ENCODE measurements at regions not wholly inside any gene's neighbourhood (a gene's known extent, or its start where the extent isn't known, plus 50 kb on each side); places are given as distances from the start of the nearest gene placed in this dataset.
A peak's percentile ranks its signal among the peaks of the same experiment; 100 is the strongest.

DNA sequence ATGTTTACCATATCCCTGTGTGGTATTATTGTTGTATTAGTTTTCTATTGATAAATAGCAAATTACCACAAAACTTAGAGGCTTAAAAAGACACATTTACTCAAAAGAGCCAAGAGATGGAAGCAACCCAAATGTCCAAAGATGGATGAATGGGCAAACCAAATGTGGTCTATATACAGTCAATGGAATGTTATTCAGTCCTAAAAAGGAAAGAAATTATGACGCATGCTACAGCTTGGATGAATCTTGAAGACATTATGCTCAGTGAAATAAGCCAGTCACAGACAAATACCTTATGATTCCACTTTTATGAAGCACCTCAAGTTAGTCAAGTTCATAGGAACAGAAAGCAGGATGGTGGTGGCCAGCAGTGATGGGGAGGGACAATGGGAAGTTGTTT, 144.7 kb downstream of the QDPR start:
- no peaks in the 10 kb centered on the region for H3K4me1 ChIP-seq
- no peaks in the 10 kb centered on the region for H3K36me3 ChIP-seq
- no peaks in the 10 kb centered on the region for H3K27me3 ChIP-seq
- H3K27ac ChIP-seq: no peak overlapping the region
- H3K9me3 ChIP-seq (replicated peaks): no peaks in the 10 kb centered on the region
- DNase-seq: no peak
- H3K4me3 ChIP-seq: no peak overlapping the region

DNA sequence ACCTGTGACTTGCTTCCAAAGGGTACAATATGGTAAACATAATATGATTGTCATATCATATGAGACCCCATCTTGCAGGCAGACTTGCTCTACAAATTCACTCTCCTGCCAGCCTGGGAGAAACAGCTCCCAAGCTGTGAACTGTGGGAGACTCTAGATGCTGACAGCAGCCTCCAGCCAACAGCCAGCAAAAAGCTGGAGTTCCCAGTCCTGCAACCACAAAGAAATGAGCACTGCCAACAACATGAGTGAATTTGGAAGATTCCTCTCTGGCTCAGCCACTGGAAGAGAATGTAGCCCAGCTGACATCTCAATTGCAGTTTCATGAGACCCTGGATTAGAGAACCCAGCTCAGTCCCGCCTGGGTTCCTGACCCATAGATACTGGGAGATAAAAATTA, 145.4 kb downstream of the QDPR start:
- no peak overlapping the region for H3K27ac ChIP-seq
- no peak for DNase-seq
- no peaks in the 10 kb centered on the region for H3K36me3 ChIP-seq
- H3K4me1 ChIP-seq: no peaks in the 10 kb centered on the region
- no peak overlapping the region for H3K4me3 ChIP-seq
- no peaks in the 10 kb centered on the region for H3K9me3 ChIP-seq (replicated peaks)
- H3K27me3 ChIP-seq: no peaks in the 10 kb centered on the region

DNA sequence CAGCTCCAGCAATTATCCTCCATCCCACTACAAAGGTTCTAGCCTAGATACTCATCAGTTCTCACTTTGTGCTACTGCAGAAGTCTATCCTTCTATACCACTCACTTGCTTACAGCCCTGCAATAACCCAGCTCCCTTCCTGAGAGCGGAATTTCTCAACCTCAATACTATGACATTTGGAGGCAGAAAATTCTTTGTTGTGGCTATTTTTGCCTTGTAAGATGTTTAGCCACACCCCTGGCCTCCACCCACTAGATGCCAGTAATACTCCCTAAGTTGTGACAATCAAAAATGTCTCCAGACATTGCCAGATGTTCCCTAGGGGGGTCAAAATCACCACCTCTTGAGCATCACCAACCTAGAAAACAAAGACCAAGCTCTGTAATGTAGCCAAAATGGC, 149.5 kb downstream of the QDPR start:
- Histone ChIP-seq H3K9me3 (replicated peaks) (no peaks in the 10 kb centered on the region), H3K4me3 (no peak overlapping the region), H3K4me1 (no peaks in the 10 kb centered on the region), H3K27ac (no peak overlapping the region), H3K27me3 (no peaks in the 10 kb centered on the region), H3K36me3 (no peaks in the 10 kb centered on the region)
- no peak for DNase-seq

DNA sequence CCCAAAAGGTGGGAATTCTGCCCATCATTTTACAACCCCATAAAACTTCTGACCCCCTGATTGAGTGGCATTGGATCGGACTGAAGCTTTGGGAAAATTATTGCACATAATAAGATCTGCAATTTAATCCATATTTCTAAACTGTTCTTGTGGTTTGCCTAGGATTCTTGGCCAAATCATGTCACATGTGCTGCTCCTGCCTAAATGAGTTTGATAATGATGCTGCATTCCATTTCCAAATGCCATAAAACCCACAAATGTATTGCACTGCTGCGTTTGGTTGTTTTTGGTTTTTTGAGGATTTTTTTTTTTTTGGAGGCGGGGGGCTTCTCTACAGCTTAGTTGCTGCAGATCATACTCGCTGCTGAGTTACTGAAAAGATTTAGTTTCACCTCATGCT, 153.6 kb downstream of the QDPR start:
- Histone ChIP-seq H3K4me1 (no peaks in the 10 kb centered on the region), H3K36me3 (no peaks in the 10 kb centered on the region), H3K9me3 (replicated peaks) (no peaks in the 10 kb centered on the region), H3K4me3 (no peak overlapping the region), H3K27me3 (no peaks in the 10 kb centered on the region), H3K27ac (no peak overlapping the region)
- DNase-seq: no peak

DNA sequence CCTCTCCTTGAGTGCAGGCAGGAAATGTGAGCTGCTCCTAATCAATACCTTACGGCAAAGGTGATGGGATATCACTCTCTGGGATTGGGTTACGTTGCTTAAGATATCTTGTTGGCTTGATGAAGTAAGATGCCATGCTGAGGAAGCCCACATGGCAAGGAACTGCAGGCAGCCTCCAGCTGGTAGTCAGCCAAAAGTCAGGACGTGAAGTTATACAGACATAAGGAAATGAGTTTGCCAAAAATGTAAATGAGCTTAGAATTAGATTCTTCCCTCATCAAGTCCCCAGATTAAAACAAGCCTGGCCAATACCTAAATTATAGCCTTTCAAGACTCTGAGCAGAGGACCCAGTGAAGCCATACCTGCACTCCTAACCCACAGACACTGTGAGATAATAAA, 155.0 kb downstream of the QDPR start:
- no peak for DNase-seq
- Histone ChIP-seq H3K9me3 (replicated peaks) (no peaks in the 10 kb centered on the region), H3K4me3 (no peak overlapping the region), H3K27me3 (no peaks in the 10 kb centered on the region), H3K4me1 (no peaks in the 10 kb centered on the region), H3K36me3 (no peaks in the 10 kb centered on the region), H3K27ac (no peak overlapping the region)

DNA sequence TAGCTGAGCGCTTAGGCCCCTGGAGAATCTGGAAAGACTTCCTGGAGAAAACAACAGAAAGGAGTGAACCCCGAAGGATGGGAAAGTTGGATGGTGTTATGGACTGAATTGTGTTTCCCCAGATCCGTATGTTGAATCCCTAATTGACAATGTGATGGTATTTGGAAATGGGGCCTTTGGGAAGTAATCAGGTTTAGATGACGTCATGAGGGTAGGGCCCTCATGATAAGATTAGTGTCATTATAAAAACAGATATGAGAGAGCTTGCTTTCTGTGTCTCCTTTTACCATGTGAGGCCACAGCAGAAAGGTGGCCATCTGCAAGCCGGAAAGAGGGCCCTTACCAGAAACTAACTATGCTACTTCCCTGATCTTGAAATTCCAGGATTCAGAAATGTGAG, 159.5 kb downstream of the QDPR start:
- Histone ChIP-seq H3K4me1 (no peaks in the 10 kb centered on the region), H3K27ac (no peak overlapping the region), H3K27me3 (no peaks in the 10 kb centered on the region), H3K4me3 (no peak overlapping the region), H3K9me3 (replicated peaks) (no peaks in the 10 kb centered on the region), H3K36me3 (no peaks in the 10 kb centered on the region)
- DNase-seq: no peak

DNA sequence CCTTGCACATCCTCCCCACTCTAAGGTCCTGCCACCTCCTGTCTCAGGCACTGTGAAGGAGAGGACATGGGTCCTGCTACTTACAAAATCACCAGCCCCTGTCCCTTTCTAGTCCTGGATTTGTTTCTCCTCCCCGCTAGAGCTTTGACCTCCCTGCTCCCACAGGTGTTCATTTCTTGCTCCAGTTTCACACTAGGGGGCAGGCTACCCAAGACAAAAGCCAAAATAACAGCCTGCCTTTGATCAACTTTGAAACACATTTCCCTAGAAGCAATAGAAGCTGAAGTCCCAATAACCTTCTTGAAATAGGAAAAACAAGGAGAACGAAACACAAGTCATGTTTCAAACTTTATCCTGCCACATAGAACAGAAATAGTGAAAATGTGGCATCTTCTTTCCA, 164.4 kb downstream of the QDPR start:
- no peaks in the 10 kb centered on the region; the same call in 1 of the 2 replicates for H3K27me3 ChIP-seq
- DNase-seq: peak; percentile 6 to 50
- H3K4me3 ChIP-seq: no peak overlapping the region
- H3K27ac ChIP-seq: no peak overlapping the region
- no peaks in the 10 kb centered on the region for H3K4me1 ChIP-seq
- no peaks in the 10 kb centered on the region for H3K36me3 ChIP-seq
- H3K9me3 ChIP-seq (replicated peaks): no peaks in the 10 kb centered on the region

DNA sequence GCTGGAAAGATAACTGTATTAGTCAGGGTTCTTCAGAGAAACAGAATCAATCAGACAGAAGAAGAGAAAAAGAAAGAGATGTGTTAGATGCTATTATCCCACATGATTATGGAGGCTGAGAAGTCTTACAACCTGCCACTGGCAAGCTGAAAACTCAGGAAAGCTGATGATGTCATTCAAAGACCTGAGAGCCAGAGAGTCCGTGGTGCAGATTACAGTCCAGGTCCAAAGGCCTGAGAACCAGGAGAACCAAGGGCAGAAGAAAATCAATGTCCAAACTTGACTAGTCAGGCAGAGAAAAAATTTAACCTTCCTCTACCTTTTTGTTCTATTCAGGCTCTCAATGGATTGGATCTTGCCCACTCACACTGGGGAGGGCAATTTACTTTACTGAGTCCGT, 172.5 kb downstream of the QDPR start:
- no peak overlapping the region for H3K4me3 ChIP-seq

DNA sequence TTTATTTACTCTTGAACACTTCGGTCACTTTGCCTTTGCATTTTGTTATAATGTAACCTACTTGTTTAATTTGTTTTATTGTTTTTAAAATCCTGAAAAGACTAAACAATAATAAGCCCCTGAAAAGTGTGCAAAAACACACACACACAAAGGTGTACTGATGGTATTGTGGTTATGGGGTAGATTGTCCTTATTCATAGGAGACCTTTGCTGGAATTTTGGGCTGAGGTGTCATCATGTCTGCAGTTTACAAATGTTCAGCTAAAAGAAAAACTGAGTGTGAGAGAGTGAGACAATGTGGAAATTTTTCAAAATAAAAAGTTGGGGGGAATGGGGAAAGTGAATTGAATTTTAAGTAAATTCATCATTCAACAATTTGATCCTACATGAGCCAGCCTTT, 174.9 kb downstream of the QDPR start:
- H3K4me1 ChIP-seq: no peaks in the 10 kb centered on the region

More for the DNA sequence above, 172.5 kb downstream of the QDPR start:
- H3K27me3 ChIP-seq: peaks cover 12% of the 10 kb centered on the region; the same call in 1 of the 2 replicates
- no peaks in the 10 kb centered on the region for H3K9me3 ChIP-seq (replicated peaks)
- no peaks in the 10 kb centered on the region for H3K36me3 ChIP-seq
- H3K27ac ChIP-seq: no peak overlapping the region
- no peak for DNase-seq
- H3K4me1 ChIP-seq: no peaks in the 10 kb centered on the region

DNA sequence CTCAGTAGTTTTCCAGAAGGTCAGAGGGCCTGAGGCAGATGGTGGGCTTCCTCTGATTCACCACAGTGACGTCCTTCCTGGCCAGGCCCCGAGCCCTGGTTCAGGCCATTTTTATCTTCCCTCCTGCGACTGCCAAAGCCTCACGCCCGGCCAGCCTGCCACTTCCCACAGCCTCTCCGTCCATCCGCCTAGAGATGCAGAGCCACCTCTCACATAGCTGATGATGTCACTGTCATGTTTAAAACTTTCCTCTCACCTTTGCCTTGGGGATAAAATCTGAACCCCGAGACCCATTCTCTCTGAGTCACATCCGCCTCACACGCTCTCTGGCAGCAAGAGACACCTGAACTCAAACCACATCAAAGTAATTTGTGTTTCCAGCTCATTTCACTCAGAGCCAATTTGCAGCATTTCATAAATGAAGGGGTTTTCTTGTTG, 175.3 kb downstream of the QDPR start:
- no peaks in the 10 kb centered on the region for H3K36me3 ChIP-seq
- no peak overlapping the region for H3K27ac ChIP-seq
- no peak overlapping the region for H3K4me3 ChIP-seq
- H3K27me3 ChIP-seq: peaks cover 12% of the 10 kb centered on the region; the same call in 1 of the 2 replicates
- no peak for DNase-seq
- H3K4me1 ChIP-seq: no peaks in the 10 kb centered on the region
- no peaks in the 10 kb centered on the region for H3K9me3 ChIP-seq (replicated peaks)

More for the DNA sequence above, 174.9 kb downstream of the QDPR start:
- H3K36me3 ChIP-seq: no peaks in the 10 kb centered on the region
- H3K27ac ChIP-seq: no peak overlapping the region
- peaks cover 12% of the 10 kb centered on the region; the same call in 1 of the 2 replicates for H3K27me3 ChIP-seq
- no peak overlapping the region for H3K4me3 ChIP-seq
- DNase-seq: no peak
- no peaks in the 10 kb centered on the region for H3K9me3 ChIP-seq (replicated peaks)

DNA sequence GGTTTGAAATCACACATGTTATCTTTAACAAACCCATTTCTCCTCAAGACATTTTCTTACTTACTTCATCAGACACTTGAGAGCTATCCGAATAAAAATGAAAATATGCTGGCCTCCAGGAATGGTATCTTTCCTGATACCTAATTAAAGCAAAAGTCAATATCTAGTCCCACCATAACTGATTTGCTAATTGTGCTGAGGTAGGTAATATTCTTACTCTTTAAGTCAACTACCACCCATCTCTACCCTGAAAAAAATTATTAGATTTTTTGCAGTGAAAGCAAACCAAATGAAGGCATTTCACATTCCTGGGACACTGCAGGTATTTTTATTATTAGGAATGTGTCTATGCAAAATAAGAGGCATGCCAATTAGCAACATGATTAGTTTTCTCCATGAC, 175.8 kb downstream of the QDPR start:
- Histone ChIP-seq H3K9me3 (replicated peaks) (no peaks in the 10 kb centered on the region), H3K27me3 (peaks cover 12% of the 10 kb centered on the region; the same call in 1 of the 2 replicates), H3K4me1 (no peaks in the 10 kb centered on the region), H3K36me3 (no peaks in the 10 kb centered on the region), H3K4me3 (no peak overlapping the region), H3K27ac (no peak overlapping the region)
- no peak for DNase-seq

DNA sequence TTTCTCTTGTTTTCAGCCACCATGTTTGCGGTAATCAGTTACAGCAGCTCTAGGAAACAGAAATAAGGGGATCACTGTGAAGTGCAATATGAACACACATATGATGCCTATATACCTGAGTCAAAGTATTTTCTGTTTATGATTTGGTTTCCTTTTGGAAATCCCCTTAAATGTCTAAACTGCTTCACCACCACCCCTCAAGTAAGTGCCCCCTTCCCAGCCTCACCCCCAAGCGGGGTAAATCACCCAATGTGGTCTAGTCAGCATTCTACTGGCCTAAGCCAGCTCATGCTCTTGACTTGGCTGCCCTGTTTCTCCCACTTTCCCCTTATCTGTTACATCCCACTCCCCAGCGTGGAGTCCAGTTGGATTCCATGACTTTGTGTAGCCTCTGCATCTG, 176.5 kb downstream of the QDPR start:
- H3K9me3 ChIP-seq (replicated peaks): no peaks in the 10 kb centered on the region
- H3K27ac ChIP-seq: no peak overlapping the region
- no peaks in the 10 kb centered on the region for H3K4me1 ChIP-seq
- DNase-seq: no peak
- peaks cover 12% of the 10 kb centered on the region; the same call in 1 of the 2 replicates for H3K27me3 ChIP-seq
- no peaks in the 10 kb centered on the region for H3K36me3 ChIP-seq
- no peak overlapping the region for H3K4me3 ChIP-seq

DNA sequence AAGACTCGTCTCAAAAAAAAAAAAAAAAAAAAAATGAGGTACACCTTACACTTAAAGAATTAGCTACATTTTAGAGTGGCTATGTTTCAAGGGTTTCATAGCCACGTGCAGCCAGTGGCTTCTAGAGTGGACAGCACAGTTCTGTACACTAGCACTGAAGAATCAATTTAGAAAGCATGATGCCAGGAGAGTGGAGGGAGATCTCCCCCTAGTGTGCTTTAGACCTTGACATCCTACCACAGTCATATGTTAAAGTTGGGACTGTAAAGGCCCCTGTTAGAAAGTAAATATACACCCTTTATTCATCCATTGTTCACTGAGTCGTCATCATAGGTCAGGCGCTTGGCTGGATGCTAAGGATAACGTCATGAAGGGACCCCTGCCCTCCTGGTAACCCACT, 179.4 kb downstream of the QDPR start:
- DNase-seq: no peak
- Histone ChIP-seq H3K4me3 (no peak overlapping the region), H3K4me1 (no peaks in the 10 kb centered on the region), H3K27ac (no peak overlapping the region), H3K27me3 (peaks cover 12% of the 10 kb centered on the region; the same call in 1 of the 2 replicates), H3K9me3 (replicated peaks) (no peaks in the 10 kb centered on the region), H3K36me3 (no peaks in the 10 kb centered on the region)

DNA sequence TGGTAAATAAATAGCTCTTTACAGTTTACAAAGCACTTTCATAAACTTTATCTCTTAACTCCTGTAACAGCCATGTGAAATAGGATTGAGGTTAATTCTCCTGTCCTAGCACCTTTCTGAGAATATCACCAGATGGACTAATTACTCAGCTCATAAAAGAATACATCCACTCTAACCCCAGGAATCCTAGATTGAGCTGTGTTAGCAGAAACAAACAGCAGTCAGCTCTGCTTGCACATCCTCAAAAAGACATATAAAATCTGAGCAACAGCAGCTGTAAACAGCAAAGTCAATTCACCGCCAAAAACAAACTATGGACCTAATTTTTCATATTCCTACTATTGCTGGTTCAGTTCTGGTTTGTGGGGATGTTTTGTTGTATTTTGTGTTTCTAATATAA, 182.8 kb downstream of the QDPR start:
- Histone ChIP-seq H3K9me3 (replicated peaks) (no peaks in the 10 kb centered on the region), H3K4me3 (no peak overlapping the region), H3K27me3 (no peaks in the 10 kb centered on the region; the same call in 1 of the 2 replicates), H3K27ac (no peak overlapping the region), H3K36me3 (no peaks in the 10 kb centered on the region), H3K4me1 (no peaks in the 10 kb centered on the region)
- no peak for DNase-seq

DNA sequence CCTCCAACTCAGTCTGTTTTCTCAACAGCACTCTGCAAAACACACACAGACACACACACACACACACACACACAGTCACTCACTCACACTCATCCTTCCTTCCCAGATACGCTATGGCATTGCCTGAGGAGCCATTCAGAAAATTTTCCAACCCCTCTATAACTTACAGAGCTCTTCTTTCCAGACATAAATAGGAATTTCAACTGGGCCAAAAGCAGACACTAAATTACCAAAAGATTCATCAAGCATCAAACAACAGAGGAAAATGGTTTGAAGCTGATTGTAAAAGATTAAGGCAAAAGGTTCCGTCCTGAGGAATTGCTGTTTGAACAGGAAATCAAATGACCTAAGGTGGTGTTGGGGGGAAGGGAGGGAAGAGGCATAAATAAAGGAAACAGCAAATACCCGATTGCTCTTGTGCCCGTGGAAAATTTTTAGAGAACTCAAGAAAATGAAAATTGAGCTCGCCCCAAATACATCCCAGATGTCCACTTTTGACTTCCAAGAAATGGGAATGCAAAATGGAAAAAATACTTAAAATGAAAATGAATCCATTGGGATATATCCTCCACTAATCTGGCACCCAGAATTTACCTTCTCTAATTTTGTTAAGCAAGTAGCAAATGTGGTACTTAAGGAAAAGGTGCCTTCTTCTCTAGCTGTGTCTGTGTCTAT, 183.6 kb downstream of the QDPR start:
- H3K27me3 ChIP-seq: no peaks in the 10 kb centered on the region; the same call in 1 of the 2 replicates
- DNase-seq: no peak
- H3K9me3 ChIP-seq (replicated peaks): no peaks in the 10 kb centered on the region
- H3K4me1 ChIP-seq: no peaks in the 10 kb centered on the region
- H3K36me3 ChIP-seq: no peaks in the 10 kb centered on the region
- H3K27ac ChIP-seq: no peak overlapping the region
- H3K4me3 ChIP-seq: no peak overlapping the region

DNA sequence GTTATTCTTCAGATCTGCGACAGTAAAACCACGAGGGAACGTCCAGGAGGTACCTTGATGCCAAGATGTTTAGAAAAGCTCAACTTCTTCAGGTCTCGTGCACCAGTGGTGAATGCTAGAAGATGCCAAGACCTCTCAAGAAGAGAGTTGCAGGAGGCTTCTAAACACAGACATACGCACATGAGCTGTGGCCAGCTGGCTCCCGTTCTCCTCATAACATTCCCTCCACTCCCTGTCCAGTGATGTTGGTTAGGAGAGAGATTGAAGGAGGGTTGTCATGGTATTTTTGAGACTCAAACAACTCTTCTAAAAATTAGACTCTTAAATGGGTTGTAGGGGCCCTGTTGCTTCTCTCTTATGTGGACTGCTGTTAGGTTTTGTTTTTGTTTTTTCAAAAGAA, 184.3 kb downstream of the QDPR start:
- no peak for DNase-seq
- no peaks in the 10 kb centered on the region; the same call in 1 of the 2 replicates for H3K27me3 ChIP-seq
- H3K9me3 ChIP-seq (replicated peaks): no peaks in the 10 kb centered on the region
- H3K27ac ChIP-seq: no peak overlapping the region
- H3K4me1 ChIP-seq: no peaks in the 10 kb centered on the region
- H3K4me3 ChIP-seq: no peak overlapping the region
- H3K36me3 ChIP-seq: no peaks in the 10 kb centered on the region
